Type B pancreatic cell (in vitro differentiated cells): ENCODE measurements at regions not wholly inside any gene's neighbourhood (a gene's known extent, or its start where the extent isn't known, plus 50 kb on each side); places are given as distances from the start of the nearest gene placed in this dataset.

Experiments
- DNase-seq: peaks from one replicate; pipeline ENCODE4 v3.0.0; 2021; ENCODE audit warnings: mixed read lengths; ENCODE audit not compliant: unreplicated experiment; ENCODE audit errors: extremely low spot score
- H3K27ac Mint-ChIP-seq: 2 replicates; pipeline ENCODE4 v1.8.0; 2021; ENCODE audit warnings: mild to moderate bottlenecking, mixed read lengths
- H3K27me3 Mint-ChIP-seq: 2 replicates; pipeline ENCODE4 v1.8.0; 2021; ENCODE audit warnings: mixed read lengths
- H3K36me3 Mint-ChIP-seq: 2 replicates; pipeline ENCODE4 v1.8.0; 2021; ENCODE audit warnings: mixed read lengths
- H3K4me1 Mint-ChIP-seq: one replicate; pipeline ENCODE4 v1.8.0; 2021; ENCODE audit warnings: mixed read lengths; ENCODE audit not compliant: unreplicated experiment
- H3K4me3 Mint-ChIP-seq: 2 replicates; pipeline ENCODE4 v1.8.0; 2021; ENCODE audit warnings: mild to moderate bottlenecking, mixed read lengths
- H3K9me3 Mint-ChIP-seq: 2 replicates; pipeline ENCODE4 v1.8.0; 2021; ENCODE audit warnings: mixed read lengths
- CTCF ChIP-seq: fragments of 200-600 bp; sonication (generic); conservative IDR thresholded peaks from 2 replicates; pipeline ENCODE4 v1.5.0; 2021; ENCODE audit warnings: antibody characterized with exemption, mild to moderate bottlenecking

- peaks cover 13% of the 10 kb centered on the region for H3K4me1 Mint-ChIP-seq
- no peak for DNase-seq
- no peak for TF ChIP-seq CTCF
- no peaks in the 10 kb centered on the region for H3K36me3 Mint-ChIP-seq
- H3K4me3 Mint-ChIP-seq: no peak overlapping the region
- no peaks in the 10 kb centered on the region for H3K9me3 Mint-ChIP-seq
- no peak overlapping the region for H3K27ac Mint-ChIP-seq
- peaks cover under 1% of the 10 kb centered on the region for H3K27me3 Mint-ChIP-seq
These were observed 186.6 kb upstream of the OPRM1 start for GRCh38 chr6:153852481-153852880.

GRCh38 chr6:153852034-153852433 is 187.0 kb upstream of the OPRM1 start:
- TF ChIP-seq CTCF: no peak
- H3K4me3 Mint-ChIP-seq: no peak overlapping the region
- peaks cover 5% of the 10 kb centered on the region for H3K27me3 Mint-ChIP-seq
- H3K4me1 Mint-ChIP-seq: peaks cover 13% of the 10 kb centered on the region
- H3K27ac Mint-ChIP-seq: no peak overlapping the region
- H3K9me3 Mint-ChIP-seq: no peaks in the 10 kb centered on the region
- H3K36me3 Mint-ChIP-seq: no peaks in the 10 kb centered on the region
- DNase-seq: no peak

- no peak for TF ChIP-seq CTCF
- Mint-ChIP-seq H3K27me3 (peaks cover 10% of the 10 kb centered on the region), H3K27ac (no peak overlapping the region), H3K4me3 (no peak overlapping the region), H3K36me3 (no peaks in the 10 kb centered on the region), H3K4me1 (peaks cover 13% of the 10 kb centered on the region), H3K9me3 (no peaks in the 10 kb centered on the region)
- DNase-seq: no peak
These were observed 189.8 kb upstream of the OPRM1 start for GRCh38 chr6:153849072-153849779.

GRCh38 chr6:153843420-153843819 is 195.6 kb upstream of the OPRM1 start:
- Mint-ChIP-seq H3K4me1 (peaks cover 6% of the 10 kb centered on the region), H3K27ac (no peak overlapping the region), H3K9me3 (no peaks in the 10 kb centered on the region)

GRCh38 chr6:153842491-153842890 is 196.5 kb upstream of the OPRM1 start:
- DNase-seq: no peak
- Mint-ChIP-seq H3K9me3 (peaks cover under 1% of the 10 kb centered on the region), H3K4me1 (peaks cover 6% of the 10 kb centered on the region), H3K4me3 (no peak overlapping the region), H3K27me3 (peaks cover 9% of the 10 kb centered on the region), H3K27ac (no peak overlapping the region), H3K36me3 (no peaks in the 10 kb centered on the region)
- no peak for TF ChIP-seq CTCF

More at GRCh38 chr6:153843420-153843819, 195.6 kb upstream of the OPRM1 start:
- Mint-ChIP-seq H3K4me3 (no peak overlapping the region), H3K27me3 (peaks cover 10% of the 10 kb centered on the region), H3K36me3 (no peaks in the 10 kb centered on the region)
- no peak for DNase-seq
- no peak for TF ChIP-seq CTCF
